ENCODE measurements at regions not wholly inside any gene's neighbourhood (a gene's known extent, or its start where the extent isn't known, plus 50 kb on each side); places are given as distances from the start of the nearest gene placed in this dataset.

- TF ChIP-seq POLR2AphosphoS5 (IDR thresholded peaks at IDR 0.05; ENCODE audit: low read depth), result no peak
- no peak for TF ChIP-seq CTCF (conservative IDR thresholded peaks at IDR 0.05; ENCODE audit: low read depth in 2 of 2)
- no peak for TF ChIP-seq REST (IDR thresholded peaks at IDR 0.05; ENCODE audit: unreplicated experiment)
- TF ChIP-seq EZH2 (IDR thresholded peaks at IDR 0.05; ENCODE audit: low read depth, unreplicated experiment), result no peak
- TF ChIP-seq ETS1 (IDR thresholded peaks at IDR 0.05), result no peak
Observed at GRCh38 chrX:821327-822107, 190.9 kb downstream of the SHOX start.

Measured in GM23338 (cell line).